NCI-H2196 treated with DMSO at 0.1 percent for 48 hours (cell line): ENCODE measurements at regions not wholly inside any gene's neighbourhood (a gene's known extent, or its start where the extent isn't known, plus 50 kb on each side); places are given as distances from the start of the nearest gene placed in this dataset.
"Not testable (repeated sequence)": the region's sequence is repeated elsewhere in the genome, so short reads cannot be mapped to it uniquely, and the experiment has no call there.

Experiments
- DNase-seq: peaks from one replicate; lab custom pipeline; 2025; ENCODE audit not compliant: unreplicated experiment; lab: John Stamatoyannopoulos, UW

DNA sequence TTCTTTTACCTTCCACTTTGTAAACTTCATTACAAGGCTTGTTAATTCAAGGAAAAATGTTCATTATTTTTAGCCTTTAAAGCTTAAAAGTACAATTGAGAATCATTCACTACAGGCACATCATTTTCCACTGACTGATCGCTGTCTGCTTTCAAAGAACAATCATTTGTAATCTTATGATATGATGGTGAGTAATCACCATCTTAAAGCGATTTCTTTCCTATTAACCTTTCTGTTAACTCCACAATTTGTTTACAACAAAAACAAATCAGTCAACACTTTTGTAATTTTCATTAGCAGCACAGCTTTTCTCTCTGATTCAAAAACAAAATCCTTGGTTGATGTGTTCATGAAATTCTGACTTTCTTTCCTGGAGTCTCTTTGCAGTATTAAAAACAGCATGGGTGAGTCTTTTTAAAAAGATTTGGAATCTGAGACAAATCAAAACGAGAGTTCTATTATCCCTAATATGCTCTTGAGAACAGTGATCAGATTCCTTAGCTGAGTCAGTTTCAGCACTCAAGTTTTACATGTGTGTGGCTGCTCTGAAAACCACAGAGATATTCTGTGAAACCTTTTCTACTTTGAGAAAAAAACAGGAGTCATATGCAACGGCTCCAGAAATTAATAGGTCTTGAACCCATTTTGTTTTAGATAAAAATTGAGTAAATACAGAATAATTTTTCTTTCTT is 145.8 kb upstream of the TMPRSS15 start:
- DNase-seq = no peak

DNA sequence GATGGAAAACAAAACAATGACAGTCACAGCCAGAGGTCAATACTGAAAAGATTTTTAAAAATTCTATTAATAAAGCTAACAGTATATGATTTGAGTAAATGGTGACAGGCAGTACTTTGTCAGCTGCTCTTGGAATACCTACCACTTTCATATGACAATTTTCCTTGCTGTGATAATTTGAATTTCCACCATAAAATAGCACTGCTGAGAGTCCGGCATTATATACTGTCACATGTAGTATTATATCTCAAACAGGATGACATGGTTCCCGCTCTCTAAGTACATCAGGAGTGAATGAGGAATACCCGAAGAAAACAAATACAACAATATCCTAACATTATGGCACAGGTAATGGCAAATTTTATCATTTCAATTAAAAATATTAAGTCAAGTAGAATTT is 146.8 kb upstream of the TMPRSS15 start:
- DNase-seq = no peak

DNA sequence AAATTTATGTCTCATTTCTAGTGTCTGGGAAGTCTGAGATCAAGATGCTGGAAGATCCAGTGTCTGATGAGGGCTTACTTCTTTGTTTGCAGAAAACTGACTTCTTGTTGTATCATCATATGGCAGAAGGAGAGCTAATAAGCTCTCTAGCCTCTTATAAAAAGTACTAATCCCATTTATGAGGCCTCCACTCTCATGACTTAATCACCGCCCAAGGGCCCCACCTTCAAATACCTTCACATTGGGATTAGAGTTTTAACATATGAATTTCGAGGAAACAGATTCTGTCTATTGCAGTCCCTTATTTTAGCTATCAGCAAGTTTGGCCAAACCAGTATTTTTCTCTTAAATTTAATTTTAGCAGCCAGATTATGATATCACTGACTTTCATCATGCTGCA is 150.2 kb upstream of the TMPRSS15 start:
- DNase-seq = no peak

DNA sequence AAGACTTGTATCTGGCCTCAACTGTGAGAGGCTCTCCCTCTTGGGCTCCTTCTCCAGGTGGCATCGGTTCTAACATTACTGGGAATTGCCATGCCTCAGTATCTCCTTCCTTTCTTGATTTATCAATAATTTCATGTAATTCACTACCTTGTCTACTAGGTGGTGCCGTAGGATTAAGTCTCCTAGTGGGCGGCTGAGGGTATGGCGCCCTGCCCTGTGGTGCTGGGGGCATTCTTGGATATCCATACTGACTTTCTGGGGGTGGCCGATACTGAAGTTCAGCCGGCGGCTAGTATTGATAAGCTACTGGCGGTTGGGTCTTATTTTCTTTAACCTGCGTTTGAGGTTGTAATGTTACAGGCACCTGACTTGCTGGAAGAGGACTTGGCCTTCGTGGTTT is 164.2 kb upstream of the TMPRSS15 start:
- not testable (repeated sequence) for DNase-seq

DNA sequence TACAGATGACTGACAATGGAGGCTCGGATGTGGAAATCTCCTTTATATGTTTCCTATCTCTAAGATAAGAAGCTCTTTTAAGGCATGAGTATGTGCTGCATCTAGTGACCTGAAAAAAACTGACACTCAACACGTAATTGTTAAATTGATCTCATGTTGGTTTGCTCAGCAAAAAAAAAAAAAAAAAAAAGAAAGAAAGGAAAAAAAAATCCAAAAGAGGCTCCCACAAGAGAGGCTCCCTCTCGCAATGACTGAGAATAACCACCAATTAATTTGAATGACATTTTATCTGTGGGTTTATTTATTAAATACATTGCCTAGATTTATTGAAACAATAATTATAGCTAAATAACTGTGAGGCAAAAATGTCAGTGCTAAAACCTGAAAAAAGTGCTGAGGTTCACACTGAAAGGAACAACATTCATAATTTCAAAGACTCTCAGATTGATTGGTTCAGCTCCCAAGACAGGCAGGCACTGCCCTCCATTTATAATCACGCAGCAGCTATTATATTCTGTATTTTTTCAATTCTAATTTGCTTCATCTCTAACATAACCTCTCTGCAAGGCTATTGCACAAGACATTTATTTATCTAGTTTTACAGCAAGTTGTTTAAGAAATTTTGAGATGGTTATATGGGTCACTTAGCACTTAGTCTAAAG is 184.5 kb upstream of the TMPRSS15 start:
- DNase-seq = no peak

DNA sequence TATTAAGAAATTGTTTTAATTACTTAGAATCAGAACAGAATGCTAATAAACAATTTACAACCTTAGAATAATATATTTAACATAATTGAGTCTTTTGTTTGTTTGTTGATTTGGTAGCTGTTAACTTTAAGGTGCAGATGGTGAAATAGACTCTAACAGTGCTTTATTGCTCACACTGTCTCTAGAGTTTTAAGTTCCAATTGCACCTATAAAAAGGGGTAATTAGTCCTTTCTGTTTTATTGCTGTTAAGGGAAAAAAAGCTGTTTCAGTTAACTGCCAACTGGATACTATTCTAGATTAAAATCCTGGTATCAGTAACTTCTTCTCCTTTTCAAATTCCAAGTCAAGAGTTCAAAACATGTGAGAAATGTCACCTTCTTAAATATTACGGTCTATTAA is 197.6 kb upstream of the TMPRSS15 start:
- no peak for DNase-seq

DNA sequence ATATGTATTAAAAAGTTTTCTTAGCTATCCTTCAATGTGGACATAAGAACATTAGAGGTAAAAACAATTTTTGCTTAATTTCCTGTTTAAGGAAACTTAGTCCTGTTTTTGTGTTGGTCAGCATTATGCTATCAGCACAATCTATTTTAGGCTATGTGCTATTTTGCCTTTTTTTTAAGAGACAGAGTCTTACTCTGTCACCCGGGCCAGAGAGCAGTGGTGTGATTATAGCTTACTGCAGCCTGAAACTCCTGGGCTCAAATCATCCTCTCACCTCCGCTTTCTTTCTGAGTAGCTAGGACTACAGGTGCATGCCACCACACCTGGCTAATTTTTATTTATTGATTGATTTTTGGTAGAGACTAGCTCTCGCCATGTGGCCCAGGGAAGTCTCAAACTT is 199.1 kb upstream of the TMPRSS15 start:
- no peak for DNase-seq

DNA sequence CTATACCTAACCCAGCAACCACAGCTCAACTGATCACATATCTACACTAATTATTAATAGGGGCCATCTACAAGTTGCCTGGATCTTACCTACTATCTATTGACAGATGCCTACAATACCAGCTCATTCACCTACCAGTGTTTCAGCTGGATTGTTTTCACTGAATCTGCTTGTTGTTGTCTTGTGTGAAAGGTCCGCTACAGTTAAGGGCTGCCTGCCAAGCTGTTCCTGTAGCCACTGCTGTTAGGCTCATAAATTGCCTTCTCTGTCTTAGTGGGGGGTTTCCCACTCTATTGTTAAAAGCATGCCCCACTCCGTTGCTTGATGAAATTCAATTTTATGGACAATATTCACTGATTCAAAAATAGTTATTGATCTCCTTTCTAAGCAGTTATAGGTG is 199.7 kb upstream of the TMPRSS15 start:
- DNase-seq = no peak

DNA sequence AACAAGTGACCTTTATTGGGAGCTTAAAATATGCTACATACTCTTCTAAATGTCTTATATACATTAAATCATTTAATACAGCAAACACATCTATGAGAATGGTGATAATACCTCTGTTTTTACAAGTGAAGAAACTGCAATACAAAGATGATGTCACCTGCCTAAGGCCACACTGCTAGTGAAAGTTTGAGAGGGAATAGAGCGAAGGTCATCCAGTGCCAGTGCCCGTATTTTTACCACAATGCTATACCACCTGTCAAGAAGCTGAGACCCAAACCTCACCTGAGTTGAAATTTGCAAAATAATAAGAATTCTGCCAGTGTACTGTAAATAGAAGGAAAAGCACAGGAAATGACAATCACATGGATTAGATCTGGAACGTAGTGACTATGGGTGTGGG is 200.4 kb upstream of the TMPRSS15 start:
- DNase-seq = no peak

DNA sequence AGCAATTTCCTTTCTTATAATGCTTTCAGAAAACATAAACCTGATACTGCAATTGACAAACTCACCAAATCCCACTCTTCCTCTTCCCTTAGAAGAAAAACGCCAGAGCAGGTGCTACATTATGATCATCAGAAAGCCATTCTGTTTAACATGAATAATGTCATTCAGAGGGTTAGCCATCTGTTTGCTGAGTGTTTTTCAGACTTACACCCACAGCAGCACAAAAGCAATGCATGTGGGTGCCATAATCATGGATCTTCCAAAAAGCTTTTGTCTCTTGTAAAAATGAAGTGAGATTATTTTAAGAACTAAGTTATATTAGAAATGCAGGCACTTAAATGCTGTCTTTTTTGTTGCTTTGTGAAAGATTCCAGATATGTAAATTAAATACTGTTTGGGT is 204.6 kb upstream of the TMPRSS15 start:
- DNase-seq = no peak

DNA sequence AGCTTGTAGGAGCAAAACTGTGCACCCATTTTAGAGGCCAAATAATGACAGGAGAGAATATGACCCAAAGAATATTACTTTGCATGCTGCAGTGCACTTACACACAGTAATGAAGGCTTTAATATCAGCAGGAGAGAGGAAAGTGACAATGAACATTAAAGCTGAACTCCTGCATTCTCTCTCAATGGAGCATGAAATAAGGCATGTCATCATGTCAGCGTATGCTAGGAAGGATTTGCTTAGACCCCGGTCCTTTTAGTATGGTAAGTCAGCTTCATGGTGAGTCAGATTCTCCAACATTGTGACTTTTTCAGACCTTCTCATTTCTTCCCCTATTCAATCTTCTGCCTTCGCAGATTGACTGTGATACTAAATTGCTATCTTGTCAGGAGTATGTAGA is 210.7 kb upstream of the TMPRSS15 start:
- DNase-seq = no peak

DNA sequence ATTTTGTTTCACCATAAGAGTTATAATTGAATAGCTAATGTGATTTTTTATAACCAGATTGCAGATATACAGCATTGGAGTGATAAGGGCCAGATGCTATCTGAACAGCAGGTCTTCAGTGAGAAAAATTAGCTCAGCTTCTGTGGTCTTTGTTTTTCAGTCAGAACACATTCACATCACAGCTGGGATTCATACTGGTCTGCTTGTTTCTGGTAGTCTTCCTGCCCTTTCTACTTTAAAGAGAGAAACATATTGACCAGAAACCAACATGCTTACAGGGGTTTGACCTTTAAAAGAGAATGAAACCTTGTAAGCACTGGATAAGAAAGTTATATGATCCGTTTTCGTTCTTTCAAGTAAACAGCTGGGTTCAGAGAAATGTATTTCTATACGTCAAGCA is 213.7 kb upstream of the TMPRSS15 start:
- DNase-seq = no peak

DNA sequence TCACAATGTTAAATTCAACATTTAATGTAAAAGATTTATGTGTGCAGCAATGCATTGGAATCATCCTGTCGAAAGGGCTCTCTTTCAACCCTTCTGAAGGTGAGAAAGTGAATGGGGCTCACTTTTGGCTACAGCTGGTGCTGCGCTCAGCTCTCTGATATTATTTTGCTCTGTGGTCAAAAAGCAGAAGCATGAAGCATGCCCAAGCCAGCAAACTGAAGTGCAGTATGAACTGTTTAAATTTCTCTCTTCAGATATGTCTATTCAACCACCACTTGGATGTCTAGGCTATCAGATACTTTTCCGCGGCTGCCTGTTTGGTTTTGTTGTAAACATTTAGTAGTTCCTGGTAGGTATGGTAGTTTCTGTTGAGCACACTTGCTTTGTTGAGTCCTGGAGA is 216.9 kb upstream of the TMPRSS15 start:
- no peak for DNase-seq

DNA sequence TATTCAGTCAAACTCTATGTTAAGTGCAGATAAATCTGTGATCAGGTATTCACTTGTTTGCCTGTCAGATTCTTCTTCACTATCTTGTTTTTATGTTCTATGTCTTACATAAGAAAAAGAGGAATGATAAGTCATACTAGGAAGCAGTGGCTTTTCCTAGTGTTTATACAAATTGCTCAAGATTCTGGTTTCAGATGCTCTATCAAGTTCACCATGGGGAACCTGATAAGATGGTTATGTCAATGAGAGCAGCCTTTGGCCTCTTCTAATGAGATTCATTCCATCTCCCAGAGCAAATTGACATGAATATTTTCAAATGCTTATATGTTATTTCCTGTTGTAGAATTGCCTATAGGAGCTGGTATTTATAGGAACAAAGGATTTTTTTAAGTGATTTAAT is 218.8 kb upstream of the TMPRSS15 start:
- DNase-seq = no peak

DNA sequence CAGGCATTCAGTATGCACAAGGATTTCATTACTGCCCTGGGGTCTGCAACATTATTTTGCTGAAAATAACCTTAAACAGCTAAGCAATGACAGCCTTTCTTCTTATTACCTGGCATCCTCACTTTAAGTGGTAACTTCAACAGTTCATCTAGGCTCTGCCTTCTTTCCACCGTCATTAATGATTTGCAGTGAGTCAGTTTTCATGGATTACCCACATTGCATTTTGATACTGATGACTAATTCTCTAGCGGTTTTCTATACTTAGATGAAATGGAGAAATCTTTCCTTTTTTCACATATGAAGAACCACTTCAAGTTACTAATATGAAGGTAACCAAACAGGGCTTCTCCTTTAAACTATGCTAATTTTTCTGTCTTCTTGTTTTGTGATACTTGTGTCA is 226.9 kb upstream of the TMPRSS15 start:
- DNase-seq = no peak

DNA sequence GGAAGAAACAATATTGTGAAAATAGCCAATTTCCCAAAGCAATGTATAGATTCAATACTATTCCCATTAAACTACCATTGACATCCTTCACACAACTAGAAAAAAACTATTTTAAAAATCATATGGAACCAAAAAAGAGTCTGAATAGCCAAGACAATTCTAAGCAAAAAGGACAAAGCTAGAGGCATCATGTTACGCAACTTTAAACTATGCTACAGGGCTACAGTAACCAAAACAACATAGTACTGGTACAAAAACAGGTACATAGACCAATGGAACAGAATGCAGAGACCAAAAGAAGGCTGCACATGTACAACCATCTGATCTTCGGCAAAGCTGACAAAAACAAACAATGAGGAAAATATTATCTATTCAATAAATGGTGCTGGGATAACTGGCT is 233.3 kb upstream of the TMPRSS15 start:
- no peak for DNase-seq

DNA sequence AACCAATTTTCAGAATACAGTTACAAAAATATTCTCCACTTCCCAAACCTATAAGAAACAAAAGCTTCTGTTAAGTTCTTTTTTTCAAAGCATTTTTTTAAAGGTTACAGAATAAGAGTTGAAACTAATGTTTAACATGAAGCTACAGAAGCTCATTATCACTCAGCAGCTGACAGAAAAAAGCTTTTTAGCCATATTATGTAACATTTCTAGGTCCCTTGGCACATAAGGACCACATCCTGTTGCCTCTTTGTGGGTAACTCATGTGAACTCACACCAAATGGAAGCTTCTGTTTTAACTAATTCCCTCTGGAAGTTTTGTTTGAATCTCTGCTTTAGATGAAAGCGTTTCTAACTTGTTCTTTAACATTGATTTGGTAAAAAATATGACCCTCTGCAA is 242.5 kb upstream of the TMPRSS15 start:
- no peak for DNase-seq

DNA sequence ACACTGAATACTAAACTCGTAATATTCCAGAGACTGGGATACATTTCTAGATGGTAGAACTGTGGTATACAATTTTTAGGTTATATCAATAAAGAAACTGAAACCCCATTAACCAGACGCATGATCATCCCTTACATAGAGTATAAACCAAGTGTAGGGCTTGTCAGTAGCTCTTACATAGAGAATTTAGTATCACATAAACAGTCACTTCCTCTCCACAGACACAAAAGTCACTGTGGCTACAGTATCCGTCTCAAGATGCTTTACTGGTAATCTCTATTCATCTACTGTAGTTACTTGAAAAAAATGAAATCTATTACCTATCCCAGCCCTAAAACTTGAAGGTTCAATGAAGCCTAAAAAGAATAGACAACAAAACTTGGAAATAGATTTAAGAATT is 252.3 kb upstream of the TMPRSS15 start:
- DNase-seq = no peak

DNA sequence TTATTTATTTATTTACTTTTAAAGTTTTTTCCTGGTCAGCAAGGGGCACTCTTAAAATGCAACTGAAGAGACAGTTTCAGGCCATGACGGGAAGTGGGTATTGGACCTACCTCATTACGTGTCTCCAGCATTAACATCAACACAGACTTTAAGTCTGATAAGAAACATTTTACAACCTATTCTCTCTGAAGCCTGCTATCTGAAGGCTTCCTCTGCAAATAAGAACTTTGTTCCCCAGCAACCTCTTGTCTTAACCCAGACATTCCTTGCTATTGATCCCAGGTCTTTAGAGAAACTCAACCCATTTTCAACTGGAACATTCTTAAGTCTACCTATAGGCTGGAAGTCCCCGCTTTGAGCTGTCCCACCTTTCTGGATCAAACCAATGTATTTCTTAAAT is 258.3 kb upstream of the TMPRSS15 start:
- DNase-seq = no peak

DNA sequence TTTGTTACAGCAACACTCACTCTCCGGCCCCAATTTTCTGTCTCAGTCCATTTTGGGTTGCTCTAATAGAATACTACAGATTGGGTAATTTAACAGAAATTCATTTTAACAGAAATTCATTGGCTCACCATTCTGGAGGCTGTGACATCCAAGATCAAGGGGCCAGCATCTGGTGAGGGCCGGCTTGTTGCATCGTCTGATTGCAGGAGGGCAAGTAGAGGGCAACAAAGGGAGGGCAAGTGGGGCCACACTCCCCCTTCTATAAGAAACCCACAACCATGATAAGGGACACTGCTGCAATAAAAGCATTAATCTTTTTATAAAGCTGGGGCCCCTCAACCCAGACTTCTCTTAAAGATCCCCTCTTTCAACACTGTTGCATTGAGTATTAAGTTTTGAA is 260.1 kb upstream of the TMPRSS15 start:
- DNase-seq = no peak

DNA sequence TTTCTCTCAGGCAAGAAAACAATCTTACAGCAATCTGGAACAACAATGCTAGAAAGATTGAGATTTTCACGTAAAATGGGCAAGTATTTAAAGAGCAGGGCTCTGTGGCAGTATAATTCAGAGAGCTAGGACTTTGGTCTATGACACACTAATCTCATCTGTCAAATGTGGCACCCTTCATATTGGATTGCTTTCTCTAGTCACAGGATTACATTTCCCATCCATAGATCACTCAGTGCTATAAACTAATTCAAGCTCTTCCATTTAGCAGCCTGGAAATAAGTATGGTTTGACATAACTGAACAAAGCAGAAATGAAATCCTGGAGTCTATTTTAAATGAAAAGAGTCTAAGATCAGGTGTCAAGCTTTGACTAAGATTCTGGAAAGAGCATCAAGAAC is 263.1 kb upstream of the TMPRSS15 start:
- DNase-seq = no peak

DNA sequence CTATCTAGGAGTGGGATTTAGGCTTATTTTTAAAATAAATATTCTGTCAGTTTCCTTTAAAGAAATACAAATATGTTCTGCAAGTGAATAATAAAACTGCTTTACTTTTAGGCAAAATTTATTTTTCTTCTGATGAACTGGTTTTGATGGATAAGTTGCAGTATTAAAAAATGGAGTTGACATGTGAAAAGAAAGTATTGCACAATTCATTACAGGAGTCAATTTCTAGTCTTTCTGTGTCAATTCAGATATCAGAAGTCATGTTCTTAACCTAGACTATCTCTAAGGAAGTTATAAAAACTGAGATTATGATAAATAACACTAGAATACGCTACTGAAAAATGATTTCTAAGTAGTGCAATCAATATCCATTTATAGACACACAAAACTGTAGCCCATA is 270.2 kb upstream of the TMPRSS15 start:
- DNase-seq = no peak

DNA sequence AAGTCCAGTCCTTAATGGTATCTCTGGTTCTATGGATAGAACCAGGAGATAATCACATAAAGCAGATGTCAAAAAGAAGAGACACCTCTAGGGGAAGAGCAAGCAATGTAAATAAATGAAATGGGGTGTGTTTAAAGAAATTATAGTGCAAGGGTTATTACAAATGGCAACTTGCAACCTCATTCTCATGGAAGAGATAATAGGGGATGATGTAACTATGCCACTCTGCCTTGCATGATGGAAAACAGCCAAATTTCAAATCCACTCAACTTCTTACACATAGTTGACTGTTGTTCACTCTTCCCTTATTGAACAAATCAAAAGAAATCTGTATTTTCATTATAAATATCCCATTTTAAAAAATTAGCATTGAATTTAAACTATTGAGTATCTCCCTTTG is 274.0 kb upstream of the TMPRSS15 start:
- DNase-seq = no peak
